HG03103 (cell line): ENCODE measurements at regions not wholly inside any gene's neighbourhood (a gene's known extent, or its start where the extent isn't known, plus 50 kb on each side); places are given as distances from the start of the nearest gene placed in this dataset.

Experiments used
- ATAC-seq: cut with Tn5 transposase; IDR thresholded peaks from one replicate; pipeline ENCODE4 v1.9.1; 2021; ENCODE audit warnings: low read depth; ENCODE audit not compliant: unreplicated experiment

DNA sequence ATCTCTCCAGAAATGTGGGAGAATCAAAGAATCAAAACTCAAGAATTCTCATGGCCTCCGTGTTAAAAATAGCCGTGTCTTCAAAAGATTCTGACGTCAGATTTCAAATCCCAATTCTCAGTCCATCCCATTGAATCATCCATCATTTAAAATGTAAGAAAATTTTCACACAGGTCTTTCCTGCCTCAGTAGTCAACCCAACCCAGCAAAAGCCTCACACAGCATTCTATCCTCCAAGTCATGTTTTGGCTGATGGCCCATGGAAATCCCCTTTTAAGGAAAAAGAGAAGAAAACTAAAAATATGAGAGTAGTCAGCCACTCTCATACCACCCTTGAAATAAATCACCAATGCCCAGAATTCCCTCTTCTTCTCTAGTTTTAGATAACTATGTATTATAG lies 211.8 kb downstream of the C1D start:
- ATAC-seq = no peak

- no peak for ATAC-seq
Observed at GRCh38 chr2:67851956-67852824, 210.6 kb downstream of the C1D start.

GRCh38 chr2:67854103-67854743 lies 208.6 kb downstream of the C1D start:
- no peak for ATAC-seq

- no peak for ATAC-seq
Observed at GRCh38 chr2:67854798-67855197, 208.0 kb downstream of the C1D start.

DNA sequence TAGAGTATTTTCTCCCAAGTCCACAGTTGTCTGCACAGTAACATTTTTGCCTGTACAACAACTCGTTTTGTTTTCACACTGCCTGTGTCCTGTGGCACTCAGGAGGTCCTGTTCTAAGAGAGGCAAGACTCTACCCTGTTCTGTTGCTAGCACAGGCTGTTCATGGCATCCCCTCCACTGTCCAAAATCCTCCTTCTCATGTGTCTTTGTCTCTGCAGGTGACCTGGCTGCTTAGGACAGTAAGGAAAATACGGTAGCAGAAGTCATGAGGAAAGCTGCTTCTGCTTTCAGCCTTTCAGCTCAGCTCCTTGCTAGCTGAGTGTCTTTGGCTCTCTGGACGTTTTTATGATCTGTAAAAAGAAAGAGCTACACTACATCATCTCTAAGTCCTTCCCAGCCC lies 205.9 kb downstream of the C1D start:
- no peak for ATAC-seq

DNA sequence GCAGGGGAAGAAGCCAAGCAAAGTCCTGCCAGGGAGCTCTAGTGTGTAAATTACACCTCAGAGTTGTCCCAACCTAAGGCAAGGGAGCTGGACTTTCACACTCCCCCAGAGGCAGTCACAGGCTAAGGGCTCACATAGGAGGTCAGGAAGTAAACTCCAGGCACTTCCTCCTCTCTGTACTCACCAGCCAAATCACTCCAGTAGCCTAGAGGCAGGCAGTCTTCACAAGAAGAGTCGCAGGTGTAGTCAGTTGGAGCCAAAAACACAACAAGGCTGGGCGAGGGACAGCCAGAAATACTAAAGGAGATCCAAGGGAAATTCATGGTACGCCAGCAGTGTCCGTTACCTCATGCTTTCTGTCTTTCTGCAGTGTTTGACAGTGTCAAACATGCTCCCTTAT lies 205.0 kb downstream of the C1D start:
- ATAC-seq = no peak

DNA sequence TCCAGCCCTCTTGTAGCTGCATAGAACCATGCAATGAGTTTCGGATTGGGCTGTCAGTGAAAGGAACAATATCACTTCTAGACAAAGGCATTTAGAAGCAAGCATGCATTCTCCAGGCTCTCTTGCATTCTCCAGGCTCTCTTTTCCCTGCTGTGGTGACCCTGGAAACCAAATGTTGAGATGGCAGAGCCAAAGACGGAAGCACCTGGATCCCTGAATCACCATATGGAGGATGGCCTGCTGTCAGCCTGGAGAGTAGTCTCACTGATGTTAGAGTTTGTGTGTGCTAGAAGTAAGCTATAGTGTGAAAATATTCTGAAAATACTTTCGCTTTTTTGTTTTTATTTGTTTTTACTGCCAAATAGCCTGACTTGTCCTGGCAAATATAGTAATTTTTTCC lies 203.9 kb downstream of the C1D start:
- ATAC-seq = no peak

DNA sequence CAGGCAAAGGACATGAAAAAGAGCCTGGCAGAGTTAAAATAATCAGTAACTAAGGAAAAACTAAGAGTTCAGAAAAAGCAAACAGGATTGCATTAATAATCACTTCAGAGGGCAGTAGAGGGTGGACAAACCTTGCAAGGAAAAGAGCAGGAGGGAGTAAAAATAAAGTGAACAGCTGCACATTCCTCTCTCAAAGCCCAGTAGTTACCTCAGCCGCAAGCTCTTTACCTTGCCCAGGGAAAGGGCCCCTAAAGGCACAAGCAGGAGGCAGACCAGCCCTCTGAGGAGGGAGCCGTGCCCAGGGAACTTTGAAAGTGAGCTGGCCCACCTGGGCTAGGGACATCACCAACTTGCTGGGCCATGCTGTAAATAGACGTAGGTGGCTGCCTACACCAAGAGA lies 196.9 kb downstream of the C1D start:
- ATAC-seq = no peak

GRCh38 chr2:67867735-67868134 lies 195.1 kb downstream of the C1D start:
- no peak for ATAC-seq

GRCh38 chr2:67871686-67872412 lies 191.0 kb downstream of the C1D start:
- ATAC-seq = no peak

- ATAC-seq = no peak
Observed at GRCh38 chr2:67872481-67872880, 190.3 kb downstream of the C1D start.

- ATAC-seq = no peak
Observed at GRCh38 chr2:67873916-67874315, 188.9 kb downstream of the C1D start.

- no peak for ATAC-seq
Observed at GRCh38 chr2:67876176-67876575, 186.6 kb downstream of the C1D start.

- no peak for ATAC-seq
Observed at GRCh38 chr2:67877301-67877700, 185.5 kb downstream of the C1D start.

DNA sequence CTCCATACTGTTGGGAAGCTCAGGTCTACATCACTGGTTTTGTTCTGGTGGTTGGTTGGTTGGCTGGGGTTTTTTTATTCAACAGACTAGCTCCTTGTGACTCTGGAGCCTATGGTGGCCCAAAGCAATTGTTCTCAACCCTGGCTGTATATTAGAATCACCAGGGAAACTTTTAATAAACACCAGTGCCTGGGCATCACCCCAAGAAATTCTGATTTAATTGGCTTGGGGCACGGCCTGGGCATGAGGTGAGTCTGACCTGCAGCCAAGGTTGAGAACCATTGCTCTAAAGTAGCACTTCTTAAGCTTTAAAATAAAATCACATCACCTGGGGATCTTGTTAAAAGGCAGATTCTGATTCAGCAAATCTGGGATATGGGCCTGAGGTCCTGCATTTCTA lies 184.1 kb downstream of the C1D start:
- ATAC-seq = no peak

GRCh38 chr2:67879586-67880290 lies 183.1 kb downstream of the C1D start:
- ATAC-seq = no peak

DNA sequence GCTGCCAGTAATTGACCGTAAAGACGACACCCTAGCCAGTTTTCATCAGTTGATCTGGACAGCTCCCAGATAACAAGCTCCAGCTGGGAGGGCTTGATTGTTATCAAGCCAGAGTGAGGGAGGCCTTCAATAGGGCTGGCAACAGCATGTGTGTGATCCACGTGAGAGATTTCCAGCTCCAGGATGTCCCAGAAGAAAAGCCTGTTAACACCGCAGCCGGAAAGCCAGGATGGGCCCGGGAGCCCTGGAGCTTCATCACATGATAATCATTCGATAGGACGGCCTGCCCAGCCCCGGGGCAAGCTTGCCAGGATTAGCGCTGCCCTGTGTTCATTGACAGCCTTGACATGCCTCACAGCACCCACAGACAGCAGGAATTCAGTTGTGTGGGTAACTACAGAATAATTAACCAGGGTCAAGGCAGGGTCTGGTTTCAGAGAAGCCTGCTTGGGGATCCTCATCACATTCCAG lies 182.5 kb downstream of the C1D start:
- no peak for ATAC-seq

DNA sequence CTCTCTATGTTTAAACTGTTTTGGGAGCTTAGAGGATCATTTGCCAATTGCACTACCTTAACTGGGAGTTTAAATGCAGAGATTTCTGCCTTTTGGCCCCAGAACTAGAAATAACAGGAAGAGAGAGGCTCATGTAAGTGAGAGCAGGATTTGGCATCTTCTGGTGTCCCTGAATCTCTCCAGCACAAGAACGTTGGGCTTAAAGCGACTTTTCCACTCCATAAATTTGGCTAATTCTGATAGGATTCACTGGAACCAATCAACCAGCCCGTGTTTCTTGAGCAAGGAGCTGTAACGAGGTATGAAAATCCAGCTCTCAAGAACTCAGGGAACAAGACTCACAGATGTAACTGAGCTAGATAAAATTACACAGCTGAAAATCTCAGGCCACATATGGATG lies 181.0 kb downstream of the C1D start:
- ATAC-seq = no peak

DNA sequence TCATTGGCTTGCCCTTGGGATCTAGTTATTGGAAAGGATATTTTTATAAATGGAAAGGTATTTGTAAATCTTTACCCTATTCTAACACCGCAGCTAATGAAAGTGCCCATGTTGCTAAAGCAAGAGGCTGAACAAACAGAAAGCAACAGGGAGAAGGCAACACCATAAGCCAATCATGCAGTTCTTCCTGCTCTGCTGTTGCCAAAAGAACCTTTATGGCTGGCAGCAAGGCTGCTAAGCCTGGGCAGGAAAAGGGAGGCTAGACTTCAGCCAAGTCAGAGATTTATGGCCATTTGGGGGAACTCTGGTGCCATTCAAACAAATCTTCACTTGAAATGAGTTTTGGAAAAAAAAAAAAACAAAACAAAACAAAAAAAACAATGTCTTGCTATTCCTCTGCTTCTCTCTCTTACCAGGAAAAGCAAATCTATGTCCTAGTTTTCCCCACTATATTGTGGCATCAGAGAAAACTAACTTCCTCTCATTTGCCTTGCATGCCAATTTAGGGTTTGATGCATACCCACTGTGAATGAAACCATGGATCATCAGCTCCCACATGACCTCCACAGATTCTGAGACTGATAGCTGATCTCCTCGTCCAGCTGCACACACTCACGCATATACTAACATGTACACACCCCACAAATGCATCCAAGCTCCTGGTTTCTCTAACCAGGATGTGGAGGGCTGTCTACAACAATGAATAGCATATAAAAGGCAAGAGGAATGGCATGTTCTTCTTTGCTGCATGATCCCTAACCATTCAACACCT lies 179.3 kb downstream of the C1D start:
- ATAC-seq = no peak

DNA sequence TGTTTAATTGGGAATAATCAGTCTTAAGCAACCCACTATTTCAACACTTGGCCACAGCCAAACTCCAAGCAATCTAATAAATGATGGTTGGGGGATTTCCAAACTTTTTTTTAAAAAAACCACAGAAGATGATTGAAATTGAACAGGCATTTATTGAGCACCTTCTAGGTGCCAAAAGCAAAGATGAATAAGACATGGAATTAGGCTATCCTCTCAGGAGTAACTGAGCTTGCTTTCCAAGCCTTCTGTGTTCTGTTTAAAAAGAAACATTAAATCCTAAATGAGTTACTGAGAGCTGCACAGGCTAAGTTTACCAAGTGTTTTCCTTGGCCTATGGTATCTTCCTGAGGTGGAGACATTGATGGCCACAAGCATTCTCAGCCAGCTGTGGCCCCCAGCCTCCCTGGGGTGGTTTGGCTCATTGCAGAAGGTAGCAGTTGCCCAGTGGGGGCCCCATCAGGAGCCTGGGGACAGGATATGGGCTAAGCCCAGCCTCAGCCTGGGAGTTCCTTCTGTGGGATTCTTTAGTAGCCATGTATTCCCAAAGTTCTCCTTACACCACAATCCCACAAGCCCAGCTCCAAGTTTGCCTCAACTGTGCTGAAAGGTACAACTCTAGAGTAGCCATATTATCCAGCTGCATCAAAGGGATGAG lies 174.3 kb downstream of the C1D start:
- no peak for ATAC-seq
